ENCODE measurements at regions not wholly inside any gene's neighbourhood (a gene's known extent, or its start where the extent isn't known, plus 50 kb on each side); places are given as distances from the start of the nearest gene placed in this dataset.
"Not testable (repeated sequence)": the region's sequence is repeated elsewhere in the genome, so short reads cannot be mapped to it uniquely, and the experiment has no call there.

GRCh38 chr9:102403514-102403913, 591.6 kb upstream of the CYLC2 start:
- Mint-ChIP-seq H3K27ac (no peak overlapping the region), H3K9me3 (peaks cover 13% of the 10 kb centered on the region), H3K4me3 (no peak overlapping the region), H3K36me3 (ENCODE audit: low read depth) (no peaks in the 10 kb centered on the region), H3K4me1 (ENCODE audit: low read depth) (no peaks in the 10 kb centered on the region), H3K27me3 (ENCODE audit: insufficient read depth) (no peaks in the 10 kb centered on the region)
- intact Hi-C loops (cut with micrococcal nuclease) = no loop called here
- no peak for DNase-seq (ENCODE audit: low spot score)

GRCh38 chr9:102398205-102398604, 596.9 kb upstream of the CYLC2 start:
- Mint-ChIP-seq H3K36me3 (ENCODE audit: low read depth) (no peaks in the 10 kb centered on the region), H3K4me3 (no peak overlapping the region), H3K27me3 (ENCODE audit: insufficient read depth) (no peaks in the 10 kb centered on the region), H3K27ac (no peak overlapping the region), H3K9me3 (peaks cover 4% of the 10 kb centered on the region), H3K4me1 (ENCODE audit: low read depth) (no peaks in the 10 kb centered on the region)
- DNase-seq (ENCODE audit: low spot score) = no peak
- intact Hi-C loops (cut with micrococcal nuclease) = no loop called here

DNA sequence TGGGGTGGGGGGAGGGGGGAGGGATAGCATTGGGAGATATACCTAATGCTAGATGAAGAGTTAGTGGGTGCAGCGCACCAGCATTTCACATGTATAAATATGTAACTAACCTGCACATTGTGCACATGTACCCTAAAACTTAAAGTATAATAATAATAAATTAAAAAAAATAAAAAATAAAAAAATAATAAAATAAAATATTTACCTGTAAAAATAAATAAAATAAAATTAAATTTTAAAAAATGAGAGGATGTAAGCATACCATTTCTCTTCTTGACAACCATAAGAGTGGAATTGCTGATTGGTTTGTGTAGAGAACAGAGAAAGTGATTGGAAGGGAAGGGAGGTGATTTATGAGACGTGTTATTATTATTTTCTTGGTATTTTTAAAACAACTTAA, 609.5 kb upstream of the CYLC2 start:
- intact Hi-C loops (cut with micrococcal nuclease); H3K36me3 Mint-ChIP-seq (ENCODE audit: low read depth); H3K27me3 Mint-ChIP-seq (ENCODE audit: insufficient read depth); DNase-seq (ENCODE audit: low spot score); H3K4me1 Mint-ChIP-seq (ENCODE audit: low read depth); H3K4me3 Mint-ChIP-seq; H3K27ac Mint-ChIP-seq: not testable (repeated sequence)
- H3K9me3 Mint-ChIP-seq = peaks cover 11% of the 10 kb centered on the region

DNA sequence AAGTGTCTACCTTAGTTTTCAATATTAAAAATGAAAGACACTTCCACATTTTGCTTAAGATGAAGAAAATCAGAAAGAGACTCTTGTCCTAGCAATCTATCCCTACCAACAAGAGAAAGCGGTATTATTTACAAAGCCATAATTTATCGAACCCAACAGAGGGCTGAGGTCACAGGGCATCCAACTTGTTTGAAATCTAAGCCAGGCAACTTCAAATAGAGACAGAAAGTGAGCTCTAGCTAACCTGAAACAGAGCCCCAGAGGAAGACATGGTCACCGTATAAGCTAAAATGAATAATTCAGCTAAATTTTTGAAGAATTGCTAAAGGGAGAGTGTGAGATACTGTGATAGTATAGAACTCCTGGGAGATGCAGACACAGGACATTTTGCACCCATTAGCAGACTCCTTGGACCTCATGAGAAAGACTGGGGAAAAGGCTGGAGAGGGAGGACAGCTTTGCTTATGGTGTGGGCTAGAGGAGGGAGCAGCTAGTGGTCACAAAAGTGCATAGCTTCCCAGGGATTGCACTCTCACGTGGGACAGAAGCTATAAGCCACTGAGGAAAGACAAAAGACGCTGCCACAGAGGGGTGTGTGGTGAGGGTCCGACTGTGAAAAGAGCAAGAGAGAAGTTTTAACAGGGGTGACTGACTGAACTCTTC, 624.2 kb upstream of the GRIN3A start:
- H3K27me3 Mint-ChIP-seq (ENCODE audit: insufficient read depth) = no peaks in the 10 kb centered on the region
- no peak for DNase-seq (ENCODE audit: low spot score)
- H3K4me3 Mint-ChIP-seq = no peak overlapping the region
- no peaks in the 10 kb centered on the region for H3K9me3 Mint-ChIP-seq
- no peaks in the 10 kb centered on the region for H3K36me3 Mint-ChIP-seq (ENCODE audit: low read depth)
- H3K27ac Mint-ChIP-seq = no peak overlapping the region
- intact Hi-C loops (cut with micrococcal nuclease) = no loop called here
- H3K4me1 Mint-ChIP-seq (ENCODE audit: low read depth) = no peaks in the 10 kb centered on the region

GRCh38 chr9:102360846-102361245, 622.4 kb upstream of the GRIN3A start:
- intact Hi-C loops (cut with micrococcal nuclease) = no loop called here
- Mint-ChIP-seq H3K4me1 (ENCODE audit: low read depth) (no peaks in the 10 kb centered on the region), H3K9me3 (peaks cover 8% of the 10 kb centered on the region), H3K36me3 (ENCODE audit: low read depth) (no peaks in the 10 kb centered on the region), H3K27ac (no peak overlapping the region), H3K27me3 (ENCODE audit: insufficient read depth) (no peaks in the 10 kb centered on the region), H3K4me3 (no peak overlapping the region)
- DNase-seq (ENCODE audit: low spot score) = no peak

DNA sequence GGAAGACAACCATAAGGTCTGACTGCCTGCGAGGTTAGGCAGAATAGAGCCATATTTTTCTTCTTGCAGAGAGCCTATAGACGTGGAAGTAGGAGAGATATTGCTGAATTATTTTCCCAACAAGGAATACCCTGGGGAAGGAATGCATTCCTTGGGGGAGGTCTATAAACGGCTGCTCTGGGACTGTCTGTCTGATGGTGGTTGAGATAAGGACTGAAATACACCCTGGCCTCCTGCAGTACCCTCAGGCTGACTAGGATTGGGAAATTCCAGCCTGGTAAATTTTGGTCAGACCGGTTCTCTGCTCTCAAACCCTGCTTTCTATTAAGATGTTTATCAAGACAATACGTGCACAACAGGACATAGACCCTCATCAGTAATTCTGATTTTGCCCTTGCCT, 617.5 kb upstream of the GRIN3A start:
- Mint-ChIP-seq H3K4me3 (no peak overlapping the region), H3K36me3 (ENCODE audit: low read depth) (no peaks in the 10 kb centered on the region), H3K27me3 (ENCODE audit: insufficient read depth) (no peaks in the 10 kb centered on the region), H3K4me1 (ENCODE audit: low read depth) (no peaks in the 10 kb centered on the region), H3K27ac (no peak overlapping the region), H3K9me3 (peaks cover 15% of the 10 kb centered on the region)
- no peak for DNase-seq (ENCODE audit: low spot score)
- intact Hi-C loops (cut with micrococcal nuclease) = no loop called here

- intact Hi-C loops (cut with micrococcal nuclease) = no loop called here
- peaks cover 15% of the 10 kb centered on the region for H3K9me3 Mint-ChIP-seq
- H3K27ac Mint-ChIP-seq = no peak overlapping the region
- H3K4me1 Mint-ChIP-seq (ENCODE audit: low read depth) = no peaks in the 10 kb centered on the region
- H3K4me3 Mint-ChIP-seq = no peak overlapping the region
- H3K36me3 Mint-ChIP-seq (ENCODE audit: low read depth) = no peaks in the 10 kb centered on the region
- H3K27me3 Mint-ChIP-seq (ENCODE audit: insufficient read depth) = no peaks in the 10 kb centered on the region
- no peak for DNase-seq (ENCODE audit: low spot score)
Measured at GRCh38 chr9:102354041-102354440, 615.6 kb upstream of the GRIN3A start.

DNA sequence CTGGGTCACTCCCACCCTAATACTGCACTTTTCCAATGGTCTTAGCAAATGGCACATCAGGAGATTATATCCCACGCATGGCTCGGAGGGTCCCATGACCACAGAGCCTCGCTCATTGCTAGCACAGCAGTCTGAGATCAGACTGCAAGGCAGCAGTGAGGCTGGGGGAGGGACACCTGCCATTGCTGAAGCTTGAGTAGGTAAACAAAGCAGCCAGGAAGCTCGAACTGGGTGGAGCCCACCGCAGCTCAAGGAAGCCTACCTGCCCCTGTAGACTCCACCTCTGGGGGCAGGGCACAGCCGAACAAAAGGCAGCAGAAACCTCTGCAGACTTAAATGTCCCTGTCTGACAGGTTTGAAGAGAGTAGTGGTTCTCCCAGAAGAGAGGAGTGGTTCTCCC, 599.0 kb upstream of the GRIN3A start:
- H3K9me3 Mint-ChIP-seq = peaks cover 13% of the 10 kb centered on the region
- H3K4me3 Mint-ChIP-seq; H3K36me3 Mint-ChIP-seq (ENCODE audit: low read depth); DNase-seq (ENCODE audit: low spot score); H3K4me1 Mint-ChIP-seq (ENCODE audit: low read depth); H3K27me3 Mint-ChIP-seq (ENCODE audit: insufficient read depth); H3K27ac Mint-ChIP-seq; intact Hi-C loops (cut with micrococcal nuclease): not testable (repeated sequence)

DNA sequence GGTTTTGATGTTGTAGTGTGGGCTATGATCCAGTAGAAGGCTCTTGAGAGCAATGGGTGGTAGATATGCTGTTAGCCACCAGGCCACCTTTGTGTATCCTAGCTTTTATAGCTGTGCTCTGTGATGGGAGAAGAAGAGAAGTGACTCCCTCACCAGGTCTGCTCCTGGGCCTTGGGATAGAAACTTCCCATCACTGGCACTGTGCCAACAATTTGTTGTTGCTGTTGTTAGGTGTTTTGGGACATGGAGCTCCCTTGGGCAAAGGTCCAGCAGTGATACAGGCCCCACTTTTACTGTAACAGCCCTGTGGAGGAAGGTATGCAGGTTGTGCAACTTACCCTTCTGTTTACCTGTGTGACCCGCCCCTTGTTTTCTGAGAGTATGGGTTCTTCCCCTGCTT, 570.9 kb upstream of the GRIN3A start:
- Mint-ChIP-seq H3K27me3 (ENCODE audit: insufficient read depth) (no peaks in the 10 kb centered on the region), H3K27ac (no peak overlapping the region), H3K4me1 (ENCODE audit: low read depth) (no peaks in the 10 kb centered on the region), H3K9me3 (peaks cover 13% of the 10 kb centered on the region), H3K36me3 (ENCODE audit: low read depth) (no peaks in the 10 kb centered on the region), H3K4me3 (no peak overlapping the region)
- no peak for DNase-seq (ENCODE audit: low spot score)
- intact Hi-C loops (cut with micrococcal nuclease) = no loop called here

GRCh38 chr9:102295188-102295587, 556.7 kb upstream of the GRIN3A start:
- Mint-ChIP-seq H3K27ac (no peak overlapping the region), H3K4me3 (no peak overlapping the region), H3K36me3 (ENCODE audit: low read depth) (no peaks in the 10 kb centered on the region), H3K9me3 (peaks cover 3% of the 10 kb centered on the region), H3K4me1 (ENCODE audit: low read depth) (no peaks in the 10 kb centered on the region), H3K27me3 (ENCODE audit: insufficient read depth) (no peaks in the 10 kb centered on the region)
- DNase-seq (ENCODE audit: low spot score) = no peak
- intact Hi-C loops (cut with micrococcal nuclease) = no loop called here

- no peak overlapping the region for H3K4me3 Mint-ChIP-seq
- DNase-seq (ENCODE audit: low spot score) = no peak
- H3K27ac Mint-ChIP-seq = no peak overlapping the region
- H3K27me3 Mint-ChIP-seq (ENCODE audit: insufficient read depth) = no peaks in the 10 kb centered on the region
- H3K9me3 Mint-ChIP-seq = peaks cover 7% of the 10 kb centered on the region
- intact Hi-C loops (cut with micrococcal nuclease) = no loop called here
- no peaks in the 10 kb centered on the region for H3K36me3 Mint-ChIP-seq (ENCODE audit: low read depth)
- no peaks in the 10 kb centered on the region for H3K4me1 Mint-ChIP-seq (ENCODE audit: low read depth)
Measured at GRCh38 chr9:102273952-102274351, 535.5 kb upstream of the GRIN3A start.

- intact Hi-C loops (cut with micrococcal nuclease) = no loop called here
- Mint-ChIP-seq H3K4me1 (ENCODE audit: low read depth) (no peaks in the 10 kb centered on the region), H3K4me3 (no peak overlapping the region), H3K27ac (no peak overlapping the region), H3K9me3 (peaks cover 3% of the 10 kb centered on the region), H3K27me3 (ENCODE audit: insufficient read depth) (no peaks in the 10 kb centered on the region), H3K36me3 (ENCODE audit: low read depth) (no peaks in the 10 kb centered on the region)
- no peak for DNase-seq (ENCODE audit: low spot score)
Measured at GRCh38 chr9:102253099-102253498, 514.7 kb upstream of the GRIN3A start.

DNA sequence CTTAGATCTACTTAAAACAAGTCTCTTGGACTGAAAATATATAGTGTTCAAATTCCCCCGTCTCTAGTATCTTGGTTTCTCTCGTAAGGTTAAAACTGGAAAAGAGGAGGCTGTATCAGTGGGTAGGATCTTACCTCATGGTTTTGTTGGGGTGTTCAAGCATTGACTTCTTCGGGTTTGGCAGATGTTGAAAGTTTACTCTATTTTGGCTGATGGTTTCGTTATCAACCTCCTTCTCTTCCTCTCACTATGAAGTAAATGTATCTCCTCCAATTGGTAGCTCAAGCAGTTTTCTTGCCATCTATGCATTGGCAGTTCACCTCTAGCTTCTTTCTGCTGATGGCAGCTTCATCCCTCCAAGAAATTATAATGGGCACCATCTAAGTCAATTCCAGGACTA, 506.5 kb upstream of the GRIN3A start:
- no peaks in the 10 kb centered on the region for H3K4me1 Mint-ChIP-seq (ENCODE audit: low read depth)
- no peaks in the 10 kb centered on the region for H3K27me3 Mint-ChIP-seq (ENCODE audit: insufficient read depth)
- no peaks in the 10 kb centered on the region for H3K36me3 Mint-ChIP-seq (ENCODE audit: low read depth)
- no peaks in the 10 kb centered on the region for H3K9me3 Mint-ChIP-seq
- no peak overlapping the region for H3K4me3 Mint-ChIP-seq
- intact Hi-C loops (cut with micrococcal nuclease) = no loop called here
- DNase-seq (ENCODE audit: low spot score) = no peak
- H3K27ac Mint-ChIP-seq = no peak overlapping the region

- intact Hi-C loops (cut with micrococcal nuclease) = no loop called here
- Mint-ChIP-seq H3K4me1 (ENCODE audit: low read depth) (peaks cover 7% of the 10 kb centered on the region), H3K27me3 (ENCODE audit: insufficient read depth) (no peaks in the 10 kb centered on the region), H3K27ac (no peak overlapping the region), H3K9me3 (no peaks in the 10 kb centered on the region), H3K36me3 (ENCODE audit: low read depth) (no peaks in the 10 kb centered on the region), H3K4me3 (no peak overlapping the region)
- no peak for DNase-seq (ENCODE audit: low spot score)
Measured at GRCh38 chr9:102237520-102237919, 499.1 kb upstream of the GRIN3A start.
